GM12878 (cell line): ENCODE measurements at regions not wholly inside any gene's neighbourhood (a gene's known extent, or its start where the extent isn't known, plus 50 kb on each side); places are given as distances from the start of the nearest gene placed in this dataset.
A peak's percentile ranks its signal among the peaks of the same experiment; 100 is the strongest.

Experiments
- CREM ChIP-seq: IDR thresholded peaks from 2 replicates; pipeline ENCODE4 v1.6.1; 2014; ENCODE audit warnings: antibody characterized with exemption, low read depth
- EED ChIP-seq: sonication (generic); IDR thresholded peaks from 2 replicates; pipeline ENCODE4 v1.6.1; 2016; ENCODE audit warnings: antibody characterized with exemption, low read depth
- IKZF2 ChIP-seq, 2 experiments: fragments of 450-650 bp; IDR thresholded peaks; 2 replicates each; pipeline ENCODE4 v1.6.1; 2017; ENCODE audit warnings: mild to moderate bottlenecking in 2 of 2, moderate library complexity in 2 of 2
- JUNB ChIP-seq: IDR thresholded peaks from 2 replicates; pipeline ENCODE4 v1.6.1; 2016; ENCODE audit warnings: antibody characterized with exemption, mild to moderate bottlenecking
- MXI1 ChIP-seq: fragments of 150-350 bp; IDR thresholded peaks from 2 replicates; pipeline ENCODE4 v1.6.1; 2011; ENCODE audit warnings: low read depth, mild to moderate bottlenecking, inconsistent platforms, low read length, improper control_type of control experiment
- RAD51 ChIP-seq: fragments of 450-650 bp; IDR thresholded peaks from 2 replicates; pipeline ENCODE4 v1.6.1; 2016; ENCODE audit warnings: moderate library complexity, mild to moderate bottlenecking, inconsistent platforms
- REST ChIP-seq: IDR thresholded peaks from 2 replicates; pipeline ENCODE4 v1.6.1; 2012; ENCODE audit warnings: mild to moderate bottlenecking, low read depth, low read length
- RFX5 ChIP-seq: IDR thresholded peaks from 2 replicates; pipeline ENCODE4 v1.6.1; 2011; ENCODE audit warnings: low read depth, low read length, improper control_type of control experiment
- TCF12 ChIP-seq: IDR thresholded peaks from 2 replicates; pipeline ENCODE4 v1.6.1; 2011; ENCODE audit warnings: low read depth, mild to moderate bottlenecking, low read length
- TF ChIP-seq, protein P1 (sequence below): fragments of 450-650 bp; IDR thresholded peaks from 2 replicates; pipeline ENCODE4 v1.6.1; 2016; ENCODE audit warnings: mild to moderate bottlenecking
- TF ChIP-seq, protein P2 (sequence below): fragments of 450-650 bp; IDR thresholded peaks from 2 replicates; pipeline ENCODE4 v1.6.1; 2017; ENCODE audit warnings: mild to moderate bottlenecking, low read depth, inconsistent platforms; ENCODE audit not compliant: poor library complexity, severe bottlenecking
- TF ChIP-seq, protein P3 (sequence below): fragments of 450-650 bp; IDR thresholded peaks from 2 replicates; pipeline ENCODE4 v1.6.1; 2018; ENCODE audit warnings: borderline replicate concordance, mild to moderate bottlenecking; ENCODE audit not compliant: partially characterized antibody

- TF ChIP-seq JUNB (peak; percentile 57), REST (no peak), EED (peak; percentile 72; the same call in 1 of the 2 replicates), TCF12 (peak; percentile 94), IKZF2 (IDR thresholded peaks at IDR 0.05) (peak; percentile 79 to 87; a peak in 3 of 4 replicates), CREM (peak; percentile 54; the same call in 1 of the 2 replicates), RFX5 (peak; percentile 69; the same call in 1 of the 2 replicates), MXI1 (no peak), RAD51 (no peak)
- TF ChIP-seq, protein P1, sequence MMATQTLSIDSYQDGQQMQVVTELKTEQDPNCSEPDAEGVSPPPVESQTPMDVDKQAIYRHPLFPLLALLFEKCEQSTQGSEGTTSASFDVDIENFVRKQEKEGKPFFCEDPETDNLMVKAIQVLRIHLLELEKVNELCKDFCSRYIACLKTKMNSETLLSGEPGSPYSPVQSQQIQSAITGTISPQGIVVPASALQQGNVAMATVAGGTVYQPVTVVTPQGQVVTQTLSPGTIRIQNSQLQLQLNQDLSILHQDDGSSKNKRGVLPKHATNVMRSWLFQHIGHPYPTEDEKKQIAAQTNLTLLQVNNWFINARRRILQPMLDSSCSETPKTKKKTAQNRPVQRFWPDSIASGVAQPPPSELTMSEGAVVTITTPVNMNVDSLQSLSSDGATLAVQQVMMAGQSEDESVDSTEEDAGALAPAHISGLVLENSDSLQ, result peak; percentile 89
- TF ChIP-seq, protein P2, sequence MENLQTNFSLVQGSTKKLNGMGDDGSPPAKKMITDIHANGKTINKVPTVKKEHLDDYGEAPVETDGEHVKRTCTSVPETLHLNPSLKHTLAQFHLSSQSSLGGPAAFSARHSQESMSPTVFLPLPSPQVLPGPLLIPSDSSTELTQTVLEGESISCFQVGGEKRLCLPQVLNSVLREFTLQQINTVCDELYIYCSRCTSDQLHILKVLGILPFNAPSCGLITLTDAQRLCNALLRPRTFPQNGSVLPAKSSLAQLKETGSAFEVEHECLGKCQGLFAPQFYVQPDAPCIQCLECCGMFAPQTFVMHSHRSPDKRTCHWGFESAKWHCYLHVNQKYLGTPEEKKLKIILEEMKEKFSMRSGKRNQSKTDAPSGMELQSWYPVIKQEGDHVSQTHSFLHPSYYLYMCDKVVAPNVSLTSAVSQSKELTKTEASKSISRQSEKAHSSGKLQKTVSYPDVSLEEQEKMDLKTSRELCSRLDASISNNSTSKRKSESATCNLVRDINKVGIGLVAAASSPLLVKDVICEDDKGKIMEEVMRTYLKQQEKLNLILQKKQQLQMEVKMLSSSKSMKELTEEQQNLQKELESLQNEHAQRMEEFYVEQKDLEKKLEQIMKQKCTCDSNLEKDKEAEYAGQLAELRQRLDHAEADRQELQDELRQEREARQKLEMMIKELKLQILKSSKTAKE, result peak; percentile 79
- TF ChIP-seq, protein P3, sequence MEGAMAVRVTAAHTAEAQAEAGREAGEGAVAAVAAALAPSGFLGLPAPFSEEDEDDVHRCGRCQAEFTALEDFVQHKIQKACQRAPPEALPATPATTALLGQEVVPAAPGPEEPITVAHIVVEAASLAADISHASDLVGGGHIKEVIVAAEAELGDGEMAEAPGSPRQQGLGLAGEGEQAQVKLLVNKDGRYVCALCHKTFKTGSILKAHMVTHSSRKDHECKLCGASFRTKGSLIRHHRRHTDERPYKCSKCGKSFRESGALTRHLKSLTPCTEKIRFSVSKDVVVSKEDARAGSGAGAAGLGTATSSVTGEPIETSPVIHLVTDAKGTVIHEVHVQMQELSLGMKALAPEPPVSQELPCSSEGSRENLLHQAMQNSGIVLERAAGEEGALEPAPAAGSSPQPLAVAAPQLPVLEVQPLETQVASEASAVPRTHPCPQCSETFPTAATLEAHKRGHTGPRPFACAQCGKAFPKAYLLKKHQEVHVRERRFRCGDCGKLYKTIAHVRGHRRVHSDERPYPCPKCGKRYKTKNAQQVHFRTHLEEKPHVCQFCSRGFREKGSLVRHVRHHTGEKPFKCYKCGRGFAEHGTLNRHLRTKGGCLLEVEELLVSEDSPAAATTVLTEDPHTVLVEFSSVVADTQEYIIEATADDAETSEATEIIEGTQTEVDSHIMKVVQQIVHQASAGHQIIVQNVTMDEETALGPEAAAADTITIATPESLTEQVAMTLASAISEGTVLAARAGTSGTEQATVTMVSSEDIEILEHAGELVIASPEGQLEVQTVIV, result no peak
These were observed 222.1 kb downstream of the MTX2 start (continued) for GRCh38 chr2:176491172-176491904.
